Kidney epithelial cell (primary cell): ENCODE measurements at regions not wholly inside any gene's neighbourhood (a gene's known extent, or its start where the extent isn't known, plus 50 kb on each side); places are given as distances from the start of the nearest gene placed in this dataset.
"Not testable (repeated sequence)": the region's sequence is repeated elsewhere in the genome, so short reads cannot be mapped to it uniquely, and the experiment has no call there.

ENCODE experiments used
- DNase-seq: peaks from one replicate; pipeline ENCODE4 v3.0.0-alpha.2; 2010; ENCODE audit warnings: low read depth
- H3K27me3 ChIP-seq: 2 replicates; pipeline ENCODE4 v1.6.0; 2011; ENCODE audit warnings: low read length; ENCODE audit not compliant: control insufficient read depth, insufficient read depth
- H3K36me3 ChIP-seq: 2 replicates; pipeline ENCODE4 v1.5.1; 2011; ENCODE audit warnings: low read length; ENCODE audit not compliant: control insufficient read depth, insufficient read depth
- H3K4me3 ChIP-seq: 2 replicates; pipeline ENCODE4 v1.5.1; 2011; ENCODE audit warnings: low read depth, mild to moderate bottlenecking, control low read depth, low read length
- TF ChIP-seq, protein P1 (sequence below): IDR thresholded peaks from 2 replicates; pipeline ENCODE4 v1.5.1; 2011; ENCODE audit warnings: mild to moderate bottlenecking, moderate library complexity, low read length, control low read depth, inconsistent platforms; ENCODE audit not compliant: insufficient read depth, poor library complexity, severe bottlenecking

DNA sequence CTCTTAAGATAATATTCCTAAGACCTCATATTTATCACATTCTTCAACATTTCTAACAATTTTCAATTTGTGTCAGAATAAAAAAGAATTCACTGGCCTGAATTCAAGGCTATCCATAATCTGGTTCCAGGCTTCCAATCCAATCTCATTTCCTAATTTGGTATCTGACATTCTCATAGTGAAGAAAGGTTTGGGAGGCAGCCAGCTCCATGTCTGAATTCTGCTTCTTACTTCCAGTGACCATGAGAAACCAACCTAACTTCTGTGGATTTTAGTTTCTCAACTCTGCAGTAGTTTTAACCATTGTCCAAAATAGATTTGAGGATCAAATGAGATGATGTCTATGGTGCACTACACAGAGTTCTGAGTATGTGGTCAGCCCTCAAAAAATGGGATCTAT is 439.1 kb upstream of the GCFC2 start:
- no peak for DNase-seq
- no peaks in the 10 kb centered on the region for H3K27me3 ChIP-seq
- no peaks in the 10 kb centered on the region for H3K36me3 ChIP-seq
- TF ChIP-seq, protein P1, sequence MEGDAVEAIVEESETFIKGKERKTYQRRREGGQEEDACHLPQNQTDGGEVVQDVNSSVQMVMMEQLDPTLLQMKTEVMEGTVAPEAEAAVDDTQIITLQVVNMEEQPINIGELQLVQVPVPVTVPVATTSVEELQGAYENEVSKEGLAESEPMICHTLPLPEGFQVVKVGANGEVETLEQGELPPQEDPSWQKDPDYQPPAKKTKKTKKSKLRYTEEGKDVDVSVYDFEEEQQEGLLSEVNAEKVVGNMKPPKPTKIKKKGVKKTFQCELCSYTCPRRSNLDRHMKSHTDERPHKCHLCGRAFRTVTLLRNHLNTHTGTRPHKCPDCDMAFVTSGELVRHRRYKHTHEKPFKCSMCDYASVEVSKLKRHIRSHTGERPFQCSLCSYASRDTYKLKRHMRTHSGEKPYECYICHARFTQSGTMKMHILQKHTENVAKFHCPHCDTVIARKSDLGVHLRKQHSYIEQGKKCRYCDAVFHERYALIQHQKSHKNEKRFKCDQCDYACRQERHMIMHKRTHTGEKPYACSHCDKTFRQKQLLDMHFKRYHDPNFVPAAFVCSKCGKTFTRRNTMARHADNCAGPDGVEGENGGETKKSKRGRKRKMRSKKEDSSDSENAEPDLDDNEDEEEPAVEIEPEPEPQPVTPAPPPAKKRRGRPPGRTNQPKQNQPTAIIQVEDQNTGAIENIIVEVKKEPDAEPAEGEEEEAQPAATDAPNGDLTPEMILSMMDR = no peak
- H3K4me3 ChIP-seq = no peak overlapping the region

DNA sequence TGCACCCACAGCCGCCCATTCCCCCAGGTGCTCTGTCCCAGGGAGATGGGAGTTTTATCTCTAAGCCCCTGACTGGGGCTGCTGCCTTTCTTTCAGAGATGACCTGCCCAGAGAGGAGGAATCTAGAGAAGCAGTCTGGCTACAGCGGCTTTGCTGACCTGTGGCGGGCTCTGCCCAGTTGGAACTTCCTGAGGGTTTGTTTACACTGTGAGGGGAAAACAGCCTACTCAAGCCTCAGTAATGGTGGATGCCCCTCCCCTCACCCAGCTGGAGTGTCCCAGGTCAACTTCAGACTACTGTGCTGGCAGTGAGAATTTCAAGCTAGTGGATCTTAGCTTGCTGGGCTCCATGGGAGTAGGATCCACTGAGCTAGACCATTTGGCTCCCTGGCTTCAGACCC is 428.6 kb upstream of the GCFC2 start:
- H3K36me3 ChIP-seq, DNase-seq, H3K4me3 ChIP-seq, H3K27me3 ChIP-seq: not testable (repeated sequence)

DNA sequence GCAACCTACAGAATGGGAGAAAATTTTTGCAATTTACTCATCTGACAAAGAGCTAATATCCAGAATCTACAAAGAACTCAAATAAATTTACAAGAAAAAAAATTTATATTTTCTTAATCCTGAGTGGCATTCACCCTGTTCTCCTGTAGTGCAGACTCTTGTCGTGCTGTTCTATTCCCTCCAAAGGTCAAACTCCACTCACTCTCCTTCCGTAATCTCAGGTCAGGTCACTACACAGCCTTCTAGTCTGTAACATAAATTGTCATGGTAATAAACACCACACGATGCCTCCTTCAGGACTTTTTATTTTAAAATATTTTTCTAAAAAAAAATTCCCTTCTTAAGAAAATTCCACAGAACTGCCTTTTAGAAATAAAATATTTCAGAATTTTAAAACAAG is 417.9 kb upstream of the GCFC2 start:
- TF ChIP-seq, protein P1 = no peak
- Histone ChIP-seq H3K36me3 (no peaks in the 10 kb centered on the region), H3K4me3 (no peak overlapping the region), H3K27me3 (no peaks in the 10 kb centered on the region)
- DNase-seq = no peak

DNA sequence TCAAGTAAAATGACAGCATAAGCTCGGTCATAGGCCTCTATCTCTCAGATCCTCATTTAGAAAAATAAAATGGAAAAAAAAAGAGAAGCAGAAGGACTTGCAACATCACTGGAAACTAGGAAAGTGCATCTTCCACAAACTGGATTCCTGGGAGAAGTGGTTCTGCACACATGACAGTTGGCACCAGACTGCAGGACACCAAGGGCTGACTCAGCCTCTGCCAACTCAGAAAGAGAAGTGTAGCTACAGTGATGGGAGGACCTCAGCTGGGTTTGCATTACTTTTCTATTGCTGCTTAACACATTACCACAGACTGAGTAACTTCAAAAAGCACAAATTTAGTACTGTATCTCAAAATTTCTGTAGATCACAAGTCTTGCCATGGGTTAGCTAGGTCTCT is 409.5 kb upstream of the GCFC2 start:
- H3K36me3 ChIP-seq = no peaks in the 10 kb centered on the region
- H3K4me3 ChIP-seq = no peak overlapping the region
- no peak for DNase-seq
- no peaks in the 10 kb centered on the region for H3K27me3 ChIP-seq
- TF ChIP-seq, protein P1 = no peak

DNA sequence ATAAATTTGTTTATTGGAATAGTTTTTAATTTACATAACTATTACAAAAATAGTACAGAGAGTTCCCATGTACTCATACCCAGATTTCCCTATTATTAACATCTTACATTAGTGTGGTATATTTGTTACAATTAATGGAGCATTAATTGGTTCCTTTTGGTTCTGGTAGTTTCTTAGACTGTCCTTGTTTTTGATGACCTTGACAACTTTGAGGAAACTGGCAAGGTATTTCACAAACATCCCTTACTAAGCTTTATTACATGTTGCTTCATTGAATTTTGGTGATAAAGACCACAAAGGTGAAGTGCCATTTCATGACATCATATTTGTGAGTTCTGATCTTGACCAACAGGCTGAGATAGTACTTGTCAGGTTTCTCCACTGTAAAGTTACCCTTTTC is 379.0 kb upstream of the GCFC2 start:
- TF ChIP-seq, protein P1 = no peak
- Histone ChIP-seq H3K36me3 (no peaks in the 10 kb centered on the region), H3K4me3 (no peak overlapping the region), H3K27me3 (no peaks in the 10 kb centered on the region)
- no peak for DNase-seq

DNA sequence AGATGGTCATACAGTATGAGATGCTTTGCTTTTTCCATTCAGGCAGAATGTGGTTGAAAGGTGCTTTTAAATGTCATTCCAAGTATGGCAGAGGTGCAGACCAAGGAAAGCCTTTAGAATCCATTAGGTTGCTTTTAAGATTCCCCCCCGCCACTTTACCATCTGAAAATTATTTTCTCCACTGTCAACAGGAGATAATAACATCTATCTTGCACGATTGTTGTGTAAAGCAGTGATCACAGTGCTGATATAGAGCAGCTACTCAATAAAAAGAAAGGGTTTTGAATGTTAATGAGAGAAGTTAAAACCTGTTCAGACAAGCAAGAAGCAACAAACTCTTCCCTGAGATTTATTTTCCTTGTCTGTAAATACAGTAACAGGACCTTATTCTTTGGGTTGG is 372.5 kb upstream of the GCFC2 start:
- DNase-seq = no peak
- H3K4me3 ChIP-seq = no peak overlapping the region
- no peaks in the 10 kb centered on the region for H3K27me3 ChIP-seq
- TF ChIP-seq, protein P1 = no peak
- no peaks in the 10 kb centered on the region for H3K36me3 ChIP-seq
